Epithelial cell of esophagus (primary cell): ENCODE measurements at regions not wholly inside any gene's neighbourhood (a gene's known extent, or its start where the extent isn't known, plus 50 kb on each side); places are given as distances from the start of the nearest gene placed in this dataset.

Experiments used
- DNase-seq: peaks from one replicate; pipeline ENCODE4 v3.0.0; 2010; ENCODE audit warnings: low read depth
- H3K4me3 ChIP-seq: 2 replicates; pipeline ENCODE4 v1.5.1; 2011; ENCODE audit warnings: mild to moderate bottlenecking, low read length, control low read depth
- CTCF ChIP-seq: IDR thresholded peaks from 2 replicates; pipeline ENCODE4 v1.5.1; 2011; ENCODE audit warnings: low read depth, mild to moderate bottlenecking, low read length, control low read depth, inconsistent platforms; ENCODE audit not compliant: insufficient read depth; ENCODE audit errors: missing control alignments

- TF ChIP-seq CTCF: no peak
- DNase-seq: no peak
- no peak overlapping the region for H3K4me3 ChIP-seq
Measured at GRCh38 chr4:169859366-169860216, 101.8 kb upstream of the HPF1 start.

GRCh38 chr4:169854090-169854489 lies 96.3 kb upstream of the HPF1 start:
- H3K4me3 ChIP-seq: no peak overlapping the region
- no peak for TF ChIP-seq CTCF
- DNase-seq: peak; percentile 18

GRCh38 chr4:169852481-169852880 lies 94.7 kb upstream of the HPF1 start:
- no peak for TF ChIP-seq CTCF
- no peak for DNase-seq
- no peak overlapping the region for H3K4me3 ChIP-seq

GRCh38 chr4:169851750-169852149 lies 94.0 kb upstream of the HPF1 start:
- no peak for DNase-seq
- no peak for TF ChIP-seq CTCF
- no peak overlapping the region for H3K4me3 ChIP-seq

- peak; percentile 70 for DNase-seq
- no peak for TF ChIP-seq CTCF
- no peak overlapping the region for H3K4me3 ChIP-seq
Measured at GRCh38 chr4:169849456-169849855, 91.7 kb upstream of the HPF1 start.

- no peak for DNase-seq
- no peak for TF ChIP-seq CTCF
- no peak overlapping the region for H3K4me3 ChIP-seq
Measured at GRCh38 chr4:169848018-169848417, 90.3 kb upstream of the HPF1 start.

GRCh38 chr4:169847171-169847570 lies 89.4 kb upstream of the HPF1 start:
- no peak for DNase-seq
- no peak overlapping the region for H3K4me3 ChIP-seq
- TF ChIP-seq CTCF: no peak
